Panc1 (cell line): ENCODE measurements at regions not wholly inside any gene's neighbourhood (a gene's known extent, or its start where the extent isn't known, plus 50 kb on each side); places are given as distances from the start of the nearest gene placed in this dataset.

Experiments
- ATAC-seq: fragments of 200-7000 bp; cut with Tn5 transposase; 2 replicates; pipeline ENCODE4 v1.9.1; 2020; ENCODE audit warnings: mild to moderate bottlenecking, moderate library complexity
- BruUV-seq: library from RNA; stranded (reverse); fragments of 400-500 nt; replicated peaks from 2 replicates; lab custom pipeline; 2021; lab: Mats Ljungman, UMichigan
- CTCF ChIA-PET: fragments of 300-600 bp; sonication (Branson Sonifier 250); formaldehyde crosslinking; loops from one replicate; lab custom pipeline; 2022; ENCODE audit warnings: antibody characterized with exemption; lab: Charles Lee
- POLR2A ChIA-PET: fragments of 300-600 bp; sonication (Branson Sonifier 250); formaldehyde crosslinking; loops from one replicate; lab custom pipeline; 2022; ENCODE audit warnings: antibody characterized with exemption; lab: Charles Lee
- DNase-seq: peaks from one replicate; pipeline ENCODE4 v3.0.0-alpha.2; 2010; ENCODE audit warnings: low read depth, low spot score
- H3K27ac ChIP-seq: 2 replicates; pipeline ENCODE4 v1.5.1; 2011; ENCODE audit warnings: mild to moderate bottlenecking, low read length, inconsistent platforms
- H3K27me3 ChIP-seq: fragments of 200-500 bp; sonication (Bioruptor generic); 2 replicates; pipeline ENCODE4 v1.6.0; 2014; ENCODE audit warnings: low read length, inconsistent platforms; ENCODE audit not compliant: control insufficient read depth, insufficient read depth
- H3K36me3 ChIP-seq: fragments of 200-500 bp; sonication (Bioruptor generic); 2 replicates; pipeline ENCODE4 v1.5.1; 2014; ENCODE audit warnings: inconsistent platforms, mild to moderate bottlenecking, low read length, moderate library complexity; ENCODE audit not compliant: control insufficient read depth, insufficient read depth
- H3K4me1 ChIP-seq: 2 replicates; pipeline ENCODE4 v1.5.1; 2011; ENCODE audit warnings: inconsistent platforms, mild to moderate bottlenecking, low read length, moderate library complexity; ENCODE audit not compliant: control insufficient read depth, insufficient read depth
- H3K4me3 ChIP-seq, 2 experiments: 2 replicates each; pipeline ENCODE4 v1.5.1; 2011 to 2012; ENCODE audit warnings: low read depth in 2 of 2, low read length in 2 of 2, mild to moderate bottlenecking in 2 of 2, inconsistent platforms in 1 of 2, moderate library complexity in 1 of 2
- H3K9me3 ChIP-seq: fragments of 200-500 bp; sonication (Bioruptor generic); 2 replicates; pipeline ENCODE4 v1.5.1; 2014; ENCODE audit warnings: low read depth, mild to moderate bottlenecking, inconsistent platforms, low read length, moderate library complexity; ENCODE audit not compliant: control insufficient read depth, insufficient read depth
- CTCF ChIP-seq: fragments of 450-650 bp; IDR thresholded peaks from 2 replicates; pipeline ENCODE4 v1.5.1; 2017; ENCODE audit warnings: mild to moderate bottlenecking
- POLR2AphosphoS5 ChIP-seq: IDR thresholded peaks from 2 replicates; pipeline ENCODE4 v1.6.1; 2012; ENCODE audit warnings: mild to moderate bottlenecking, low read depth, low read length, moderate library complexity
- REST ChIP-seq, 2 experiments: IDR thresholded peaks; 2 replicates each; pipeline ENCODE4 v1.6.1; 2011 to 2012; ENCODE audit warnings: low read depth in 2 of 2, control low read depth in 1 of 2, low read length in 1 of 2, mild to moderate bottlenecking in 1 of 2, moderate library complexity in 1 of 2; ENCODE audit not compliant: insufficient read depth in 1 of 2
- SIN3A ChIP-seq: IDR thresholded peaks from 2 replicates; pipeline ENCODE4 v1.6.1; 2012; ENCODE audit warnings: low read depth, mild to moderate bottlenecking, low read length, moderate library complexity, borderline replicate concordance; ENCODE audit not compliant: insufficient read depth
- TCF7L2 ChIP-seq: IDR thresholded peaks from 2 replicates; pipeline ENCODE4 v1.6.1; 2011; ENCODE audit warnings: mild to moderate bottlenecking, low read depth, low read length, inconsistent platforms
- in situ Hi-C: cut with HindIII; loops from 2 replicates; pipeline ENCODE4 v1.10.0; 2016; ENCODE audit warnings: low sequenced_read_pairs, low pct_unique_long_range_greater_than_20kb
- intact Hi-C: fragments of 100-400 bp; cut with micrococcal nuclease; formaldehyde crosslinking; loops from one replicate; pipeline ENCODE4 v1.10.0; 2022; ENCODE audit not compliant: unreplicated experiment

GRCh38 chr7:10655031-10655430 lies 318.6 kb upstream of the PHF14 start:
- TF ChIP-seq REST (IDR thresholded peaks at IDR 0.05; ENCODE audit: insufficient read depth in 1 of 2, low read depth in 2 of 2, low read length in 1 of 2) (no peak), TCF7L2 (no peak), CTCF (no peak), POLR2AphosphoS5 (no peak), SIN3A (no peak)
- ChIA-PET CTCF (no interaction called here), POLR2A (no interaction called here)
- Histone ChIP-seq H3K9me3 (no peaks in the 10 kb centered on the region), H3K36me3 (no peaks in the 10 kb centered on the region), H3K4me3 (no peak overlapping the region), H3K27ac (no peak overlapping the region), H3K4me1 (no peaks in the 10 kb centered on the region), H3K27me3 (no peaks in the 10 kb centered on the region)
- no peak for ATAC-seq
- intact Hi-C loops (no loop called here), in situ Hi-C loops (no loop called here)
- no peak for DNase-seq
- BruUV-seq = no TSS peak

- Histone ChIP-seq H3K9me3 (no peaks in the 10 kb centered on the region), H3K36me3 (no peaks in the 10 kb centered on the region), H3K4me3 (no peak overlapping the region), H3K4me1 (no peaks in the 10 kb centered on the region), H3K27me3 (no peaks in the 10 kb centered on the region), H3K27ac (no peak overlapping the region)
- in situ Hi-C loops (no loop called here), intact Hi-C loops (no loop called here)
- POLR2A ChIA-PET = interaction anchor here (0.6 kb wide), 1 partner anchor 86 kb away, joined by 3 read pairs; no protein-coding TSS in a partner anchor
- BruUV-seq = no TSS peak
- ATAC-seq (no peak), DNase-seq (no peak)
- CTCF ChIA-PET = no interaction called here
- TF ChIP-seq CTCF (no peak), TCF7L2 (no peak), SIN3A (no peak), POLR2AphosphoS5 (no peak), REST (IDR thresholded peaks at IDR 0.05; ENCODE audit: insufficient read depth in 1 of 2, low read depth in 2 of 2, low read length in 1 of 2) (no peak)
Observed at GRCh38 chr7:10657201-10657600, 316.5 kb upstream of the PHF14 start.
